NCI-H524 (cell line): ENCODE measurements at regions not wholly inside any gene's neighbourhood (a gene's known extent, or its start where the extent isn't known, plus 50 kb on each side); places are given as distances from the start of the nearest gene placed in this dataset.
A peak's percentile ranks its signal among the peaks of the same experiment; 100 is the strongest.
"Not testable (repeated sequence)": the region's sequence is repeated elsewhere in the genome, so short reads cannot be mapped to it uniquely, and the experiment has no call there.

Source experiments
- DNase-seq, 2 experiments: peaks; one replicate each; lab custom pipeline; 2025; lab: John Stamatoyannopoulos, UW

GRCh38 chr16:88128556-88128955 lies 177.3 kb downstream of the BANP start:
- no peak for DNase-seq

DNA sequence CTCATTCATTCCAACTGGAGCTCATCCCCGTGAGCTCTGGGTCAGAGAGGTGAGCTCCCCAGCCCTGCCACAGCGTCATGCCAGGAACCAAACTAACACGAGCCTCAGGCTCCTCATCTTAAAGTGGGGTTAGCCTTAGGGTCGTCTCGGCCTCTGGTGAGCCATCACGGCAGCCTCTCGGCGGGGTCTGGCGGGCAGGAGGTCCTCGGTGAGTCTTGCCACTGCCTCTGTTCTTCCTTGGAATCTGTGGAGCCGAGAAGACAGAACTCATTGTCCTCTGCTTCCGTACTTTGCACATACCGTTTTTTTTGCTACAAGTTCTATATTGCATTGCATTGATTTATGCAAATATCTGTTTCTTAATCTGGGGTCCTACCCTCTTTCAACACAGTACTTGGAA lies 177.9 kb downstream of the BANP start:
- DNase-seq, result not testable (repeated sequence)

DNA sequence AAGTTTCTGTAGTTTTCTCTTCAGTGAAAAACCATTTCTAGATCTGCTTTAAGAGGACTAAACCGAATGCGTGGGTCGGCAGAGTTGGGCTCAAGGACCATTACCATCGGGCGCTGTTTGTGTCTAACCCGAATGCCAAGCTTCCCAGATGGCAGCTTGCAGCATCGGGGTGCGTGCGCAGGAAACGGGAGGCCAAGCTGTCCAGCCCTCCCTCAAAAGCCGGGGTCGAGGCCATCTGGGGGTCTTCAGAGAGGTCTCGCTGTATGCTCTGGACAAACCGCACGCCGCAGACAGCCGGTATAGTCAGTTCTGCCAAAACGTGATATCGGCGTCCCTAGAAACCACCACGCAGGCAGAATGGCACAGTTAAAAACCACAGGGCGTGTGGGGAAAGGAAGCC lies 178.8 kb downstream of the BANP start:
- no peak for DNase-seq

DNA sequence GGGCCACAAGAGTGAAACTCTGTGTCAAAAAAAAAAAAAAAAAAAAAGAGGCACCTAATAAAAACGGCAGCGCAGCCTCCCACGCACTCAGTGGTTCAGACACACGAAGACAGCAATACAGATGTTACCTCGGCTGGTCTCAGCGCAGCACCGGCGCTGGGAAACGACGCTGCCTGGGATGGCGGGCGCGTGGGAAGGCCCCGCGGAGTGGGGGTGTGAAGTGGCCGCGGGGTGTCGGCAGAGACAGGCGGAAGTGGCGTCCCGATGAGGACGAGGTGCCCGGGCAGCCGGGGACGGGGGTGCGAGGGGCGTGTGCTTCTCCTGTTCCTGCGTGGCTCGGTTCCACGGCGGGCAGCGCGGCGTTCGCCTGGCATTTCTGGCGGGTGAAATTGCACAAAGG lies 179.4 kb downstream of the BANP start:
- no peak for DNase-seq

GRCh38 chr16:88131256-88131655 lies 180.0 kb downstream of the BANP start:
- no peak for DNase-seq

DNA sequence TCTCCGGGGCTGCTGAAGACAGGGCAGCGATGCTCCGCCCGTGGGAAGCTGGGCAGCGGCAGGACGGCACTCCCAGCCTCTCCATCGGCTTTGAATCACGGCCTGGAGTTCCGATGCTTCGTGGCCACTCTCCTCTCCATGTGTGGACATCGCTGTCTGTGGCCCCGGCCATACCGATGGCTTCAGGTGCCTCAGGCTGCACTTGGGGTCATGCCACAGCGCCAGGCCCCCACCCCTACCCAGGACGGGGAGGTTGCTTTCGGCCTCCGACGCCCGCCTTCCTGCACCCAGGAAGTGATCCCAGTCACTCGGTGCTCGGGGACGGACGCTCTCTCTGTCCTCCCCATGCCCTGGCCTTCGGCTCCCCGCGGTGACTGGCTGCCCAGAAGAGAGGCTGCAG lies 180.7 kb downstream of the BANP start:
- no peak for DNase-seq

DNA sequence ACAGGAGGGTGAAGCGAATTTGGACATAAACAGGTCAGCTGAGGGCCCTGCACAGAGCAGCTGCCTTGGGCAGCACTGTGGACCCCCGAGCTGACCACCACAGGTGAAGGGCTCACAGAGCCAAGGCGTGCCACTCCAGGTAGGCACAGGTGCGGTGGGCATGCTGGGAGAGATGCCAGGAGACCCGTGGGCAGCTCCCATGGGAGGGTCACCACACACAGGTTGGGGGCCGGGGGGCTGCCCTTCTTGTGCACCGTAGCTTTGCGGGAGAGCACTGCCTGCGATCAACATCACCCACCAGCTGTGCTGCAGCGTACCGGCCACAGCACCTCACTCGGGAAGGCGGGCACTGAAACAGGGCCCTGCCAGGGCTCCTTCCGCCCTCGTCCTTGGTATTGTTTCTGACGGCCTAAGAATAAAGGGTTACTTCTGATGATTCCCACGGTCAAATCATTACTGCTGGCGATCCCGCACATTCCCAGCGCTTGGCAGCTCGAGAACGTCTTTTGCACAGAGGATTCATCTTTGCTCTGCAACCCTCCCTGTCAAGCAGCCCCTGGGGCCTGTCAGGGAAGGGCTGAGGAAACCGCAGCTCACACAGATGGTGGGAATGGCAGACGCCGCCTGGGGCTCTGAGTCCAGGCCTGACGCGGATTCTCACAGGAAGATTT lies 181.7 kb downstream of the BANP start:
- DNase-seq, result no peak

DNA sequence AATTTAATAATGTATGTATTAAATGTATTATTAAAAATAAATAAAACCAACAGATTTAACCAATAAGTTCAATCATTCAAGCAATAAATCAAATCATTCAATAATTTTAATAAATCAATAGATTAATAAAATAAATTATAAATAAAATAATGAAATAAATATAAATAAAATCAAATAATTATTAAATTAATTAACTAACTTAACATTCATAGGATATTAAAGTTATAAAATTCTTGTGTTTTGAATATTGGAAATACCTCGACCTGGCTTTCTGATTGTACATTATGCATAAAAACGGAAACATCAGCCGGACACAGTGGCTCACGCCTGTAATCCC lies 182.2 kb downstream of the BANP start:
- no peak for DNase-seq

- DNase-seq, result peak; percentile 74 to 92
Observed at GRCh38 chr16:88134172-88134898, 183.1 kb downstream of the BANP start.

DNA sequence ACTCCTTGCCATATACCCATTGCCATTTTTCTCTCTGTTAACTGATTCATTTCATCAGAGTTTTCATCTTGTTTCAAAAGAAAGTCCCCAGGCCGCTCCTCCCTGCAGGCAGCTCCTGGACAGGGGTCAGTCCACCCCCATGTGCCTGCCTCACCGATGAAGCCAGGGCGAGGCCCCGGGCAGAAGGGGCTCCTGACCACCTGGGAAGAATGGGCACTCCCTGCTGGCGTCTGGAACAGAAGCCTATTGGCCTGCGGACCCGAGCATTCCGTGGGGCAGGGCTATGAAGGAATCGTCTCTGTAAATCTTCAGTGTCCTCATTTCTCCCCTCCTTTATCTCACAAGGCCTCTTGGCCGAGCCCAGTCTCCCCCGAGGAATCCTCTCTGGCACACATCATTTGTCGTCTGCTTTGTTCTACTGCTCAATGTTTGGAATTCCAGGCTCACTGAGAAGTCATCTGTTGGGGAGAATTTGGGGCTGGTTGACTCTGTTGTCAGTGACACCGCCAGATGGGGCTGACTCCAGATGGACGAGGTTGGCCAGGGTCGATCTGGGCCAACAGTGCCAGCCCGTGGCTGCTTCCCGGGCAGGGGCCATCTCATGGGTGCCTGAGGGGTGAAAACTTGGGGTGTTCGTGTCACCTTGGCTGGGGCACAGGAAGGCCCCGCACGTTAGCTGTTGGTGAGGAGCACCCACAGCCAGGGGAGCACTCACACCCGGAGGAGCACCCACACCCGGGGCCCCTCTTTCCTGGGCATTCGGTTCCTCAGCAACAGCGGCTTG lies 183.9 kb downstream of the BANP start:
- DNase-seq, result peak; percentile 76 to 78

GRCh38 chr16:88136211-88136713 lies 185.0 kb downstream of the BANP start:
- peak; percentile 93 to 96 for DNase-seq

DNA sequence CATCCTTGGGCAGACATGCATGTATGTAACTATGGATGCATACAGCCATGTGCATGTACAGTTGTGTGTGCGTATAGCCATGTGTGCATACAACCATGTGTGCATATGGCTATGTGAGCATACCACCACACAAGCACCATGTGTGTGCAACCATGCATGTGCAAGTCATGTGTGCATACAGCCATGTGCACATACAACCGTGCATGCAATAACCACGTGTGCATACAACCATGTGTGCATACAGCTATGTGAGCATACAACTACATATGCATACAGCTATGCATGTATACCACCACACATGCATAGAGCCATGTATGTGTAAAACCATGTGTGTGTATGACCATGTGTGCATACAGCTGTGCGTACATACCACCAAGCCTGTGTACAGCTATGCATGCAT lies 185.7 kb downstream of the BANP start:
- DNase-seq, result not testable (repeated sequence)

DNA sequence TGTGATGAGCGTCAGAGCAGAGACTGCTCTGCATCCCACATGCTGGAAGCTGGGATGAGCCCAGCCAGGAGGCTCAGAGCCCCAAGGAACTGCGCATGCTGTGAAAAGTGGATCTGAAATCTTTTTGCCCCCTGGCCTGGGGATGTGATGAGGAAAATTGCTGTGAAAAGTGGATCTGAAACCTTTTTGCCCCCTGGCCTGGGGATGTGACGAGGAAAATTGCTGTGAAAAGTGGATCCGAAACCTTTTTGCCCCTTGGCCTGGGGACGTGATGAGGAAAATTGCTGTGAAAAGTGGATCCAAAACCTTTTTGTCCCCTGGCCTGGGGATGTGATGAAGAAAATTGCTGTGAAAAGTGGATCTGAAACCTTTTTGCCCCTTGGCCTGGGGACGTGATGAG lies 187.9 kb downstream of the BANP start:
- DNase-seq, result not testable (repeated sequence)

DNA sequence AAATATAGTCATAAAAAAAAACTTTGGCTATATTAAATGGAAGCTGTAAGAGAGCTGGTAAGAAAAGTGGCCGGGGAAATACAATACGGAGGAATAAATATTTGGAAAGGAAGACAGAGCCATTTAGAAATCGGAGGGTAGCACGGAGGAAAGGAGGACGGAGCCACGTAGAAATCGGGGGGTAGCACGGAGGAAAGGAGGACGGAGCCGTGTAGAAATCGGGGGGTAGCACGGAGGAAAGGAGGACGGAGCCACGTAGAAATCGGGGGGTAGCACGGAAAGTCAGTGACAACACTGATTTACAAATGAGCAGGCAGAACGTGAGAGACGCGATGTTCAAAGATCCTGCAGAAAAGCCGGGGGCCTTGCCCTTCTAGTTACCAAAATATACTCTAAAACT lies 189.0 kb downstream of the BANP start:
- DNase-seq, result not testable (repeated sequence)

- no peak for DNase-seq
Observed at GRCh38 chr16:88141580-88141979, 190.3 kb downstream of the BANP start.

DNA sequence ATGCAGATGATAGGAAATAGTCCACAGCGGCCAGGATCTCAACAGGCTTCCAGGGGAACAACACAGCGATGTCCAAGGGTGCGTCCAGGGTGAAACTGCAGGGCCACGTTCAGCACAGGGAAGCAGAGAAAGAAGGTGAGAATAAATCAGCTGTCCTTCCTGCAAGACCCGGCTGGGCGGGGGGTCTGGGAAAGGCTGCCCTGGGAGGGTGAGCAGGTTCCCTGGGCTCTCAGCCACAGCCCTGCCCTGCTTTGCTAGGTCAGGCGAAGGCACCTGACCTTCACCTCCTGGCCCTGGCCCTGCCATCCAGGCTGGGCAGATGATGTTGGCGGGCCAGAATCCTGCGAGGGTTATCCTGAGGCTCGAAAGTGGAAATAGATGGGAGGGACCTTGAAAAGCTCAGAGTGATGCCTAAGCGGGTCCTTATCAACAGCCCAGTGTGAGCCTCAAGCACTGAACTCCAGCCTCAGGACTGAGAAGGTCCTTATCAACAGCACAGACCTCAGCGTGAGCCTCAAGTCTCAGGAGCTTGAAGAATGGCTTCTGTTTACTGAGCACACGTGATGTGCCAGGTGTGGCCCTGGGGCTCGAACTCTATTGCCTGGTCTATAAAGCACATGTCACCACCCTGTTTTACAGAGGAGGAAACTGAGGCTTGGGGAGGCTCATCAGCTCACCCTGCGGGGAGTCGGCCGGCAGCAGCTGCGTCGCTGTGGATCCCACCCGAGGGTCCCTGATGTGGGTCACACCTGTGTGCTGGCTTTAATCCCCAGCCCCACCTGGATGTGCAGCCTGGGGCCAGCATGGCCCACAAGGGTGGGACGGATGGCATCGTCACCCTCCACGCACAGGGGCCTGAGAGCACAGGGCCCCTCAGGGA lies 191.1 kb downstream of the BANP start:
- not testable (repeated sequence) for DNase-seq

DNA sequence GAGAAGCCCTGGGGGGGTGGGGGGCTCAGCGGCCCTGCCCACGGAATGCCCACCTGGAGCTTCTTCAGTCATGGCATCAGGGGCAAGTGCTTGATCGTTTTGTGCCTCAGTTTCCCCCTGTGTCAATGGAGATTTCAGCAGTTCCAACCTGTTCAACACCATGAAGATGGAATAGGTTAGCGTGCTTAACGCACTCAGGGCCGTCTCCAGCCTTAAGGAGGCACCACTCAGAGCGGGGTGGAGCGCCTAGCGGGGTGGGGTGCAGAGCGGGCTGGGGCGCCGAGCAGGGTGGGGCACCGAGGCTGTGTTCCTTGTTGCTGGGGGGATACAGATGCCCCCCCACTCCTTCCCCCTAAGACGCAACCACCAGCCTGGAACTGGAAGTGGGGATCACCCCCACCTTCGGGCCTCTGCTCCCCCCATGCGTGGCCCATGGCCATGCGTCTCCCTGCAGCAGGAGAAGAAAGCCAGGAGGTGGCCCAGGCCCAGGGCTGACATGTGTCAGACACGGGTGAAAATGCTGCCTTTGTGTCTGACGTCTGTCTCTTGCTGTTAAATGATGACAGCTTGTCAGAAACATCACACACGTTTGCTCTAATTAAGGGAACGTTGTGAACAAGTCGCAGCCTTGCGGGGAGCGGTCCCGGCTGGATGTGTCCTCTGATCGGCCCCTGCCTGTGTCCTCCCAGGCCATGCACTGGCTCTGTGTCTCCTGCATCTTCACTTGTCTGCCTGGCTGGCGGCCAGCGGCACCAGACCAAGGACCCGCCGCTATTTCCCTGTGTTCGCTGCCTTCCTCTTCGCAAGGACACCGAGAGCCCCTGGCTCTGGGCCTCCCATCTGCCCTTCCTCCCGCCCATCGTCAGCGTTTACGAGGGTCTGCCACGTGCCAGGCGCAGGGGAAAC lies 192.1 kb downstream of the BANP start:
- not testable (repeated sequence) for DNase-seq

DNA sequence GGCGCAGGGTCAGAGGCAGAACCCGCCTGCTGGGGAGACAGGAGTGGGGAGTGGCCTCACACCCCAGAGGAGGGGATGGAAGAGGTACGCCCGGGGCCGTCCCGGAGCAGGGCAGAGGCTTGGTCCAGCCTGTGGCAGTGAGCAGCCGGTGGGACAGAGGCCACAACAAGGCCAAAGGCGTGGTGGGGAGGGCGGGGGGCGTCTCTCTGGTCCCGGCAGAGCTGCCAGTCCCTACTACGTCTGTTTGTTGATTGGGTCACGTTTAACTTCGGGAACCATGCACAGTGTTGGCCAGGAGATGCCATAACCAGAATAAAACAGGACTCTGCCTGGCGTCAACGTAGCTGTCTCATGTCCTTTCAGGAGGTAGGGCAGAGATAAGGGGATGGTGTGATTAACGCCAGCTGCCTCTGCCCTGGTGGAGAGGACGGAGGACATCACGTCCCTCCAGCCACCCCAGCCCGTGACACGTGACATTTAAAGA lies 192.8 kb downstream of the BANP start:
- DNase-seq, result no peak

- DNase-seq, result not testable (repeated sequence)
Observed at GRCh38 chr16:88145376-88145775, 194.1 kb downstream of the BANP start.

DNA sequence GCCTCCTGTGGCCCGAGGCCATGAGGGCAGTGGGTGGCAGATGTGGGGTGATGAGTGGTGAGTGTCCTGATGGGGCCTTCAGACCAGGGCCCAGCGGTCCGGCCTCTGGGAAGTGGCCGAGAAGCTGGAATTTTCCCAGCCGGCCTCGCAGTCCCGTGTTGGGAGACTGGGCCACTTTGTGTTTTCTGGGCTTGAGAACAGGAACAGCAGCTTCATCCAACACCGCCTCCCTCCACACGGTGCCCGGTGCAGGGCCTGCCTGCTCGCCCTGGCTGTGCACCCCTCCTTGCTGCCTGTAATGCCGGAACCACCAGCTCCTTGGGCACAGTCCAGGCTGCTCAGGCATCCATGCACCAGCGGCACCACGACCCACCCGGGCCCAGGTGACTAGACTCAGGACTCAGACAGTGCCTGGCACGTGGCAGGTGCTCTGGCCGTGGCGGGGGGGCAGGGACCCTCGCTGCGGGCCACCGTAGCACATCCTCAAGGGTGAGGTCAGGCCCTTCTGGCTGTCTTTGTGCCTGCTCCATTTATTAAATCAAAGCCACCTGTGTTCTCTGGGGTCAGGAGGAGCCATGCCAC lies 194.7 kb downstream of the BANP start:
- DNase-seq, result not testable (repeated sequence)
